ENCODE measurements at regions not wholly inside any gene's neighbourhood (a gene's known extent, or its start where the extent isn't known, plus 50 kb on each side); places are given as distances from the start of the nearest gene placed in this dataset.

DNA sequence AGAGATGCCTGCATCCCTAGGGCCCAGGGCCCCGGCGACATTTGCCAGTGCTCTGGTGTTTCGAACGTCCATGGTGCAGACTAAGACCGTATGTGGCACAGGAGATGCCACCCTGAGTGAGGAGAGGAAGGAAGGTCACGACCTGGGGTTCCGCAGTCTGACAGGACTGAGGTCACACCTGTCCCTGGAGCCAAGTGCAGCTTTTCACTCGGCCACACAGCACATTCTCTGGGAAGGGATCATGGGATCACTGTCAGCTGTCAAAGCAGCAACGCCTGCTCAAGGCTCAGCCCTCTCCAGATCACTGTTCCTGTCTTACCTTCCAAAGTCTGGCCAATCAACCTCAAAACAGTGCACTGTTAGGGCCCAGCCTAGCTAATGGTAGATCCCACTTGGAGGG, 243.6 kb downstream of the SIPA1L2 start:
- TF ChIP-seq GLIS3 (CRISPR knock-in tag; IDR thresholded peaks at IDR 0.05) (no peak), ARNTL (CRISPR knock-in tag; IDR thresholded peaks at IDR 0.05; ENCODE audit: borderline replicate concordance, low read depth) (no peak), TOX (CRISPR knock-in tag; IDR thresholded peaks at IDR 0.05; ENCODE audit: borderline replicate concordance) (no peak), ESRRG (CRISPR knock-in tag; IDR thresholded peaks at IDR 0.05) (no peak), BACH2 (CRISPR knock-in tag; IDR thresholded peaks at IDR 0.05; ENCODE audit: borderline replicate concordance) (no peak), SNAI2 (CRISPR knock-in tag; IDR thresholded peaks at IDR 0.05) (no peak), ZFP3 (CRISPR knock-in tag; IDR thresholded peaks at IDR 0.05) (no peak), OSR1 (CRISPR knock-in tag; IDR thresholded peaks at IDR 0.05) (no peak), TCF4 (CRISPR knock-in tag; IDR thresholded peaks at IDR 0.05; ENCODE audit: borderline replicate concordance) (no peak)
- TF ChIP-seq, protein P1, sequence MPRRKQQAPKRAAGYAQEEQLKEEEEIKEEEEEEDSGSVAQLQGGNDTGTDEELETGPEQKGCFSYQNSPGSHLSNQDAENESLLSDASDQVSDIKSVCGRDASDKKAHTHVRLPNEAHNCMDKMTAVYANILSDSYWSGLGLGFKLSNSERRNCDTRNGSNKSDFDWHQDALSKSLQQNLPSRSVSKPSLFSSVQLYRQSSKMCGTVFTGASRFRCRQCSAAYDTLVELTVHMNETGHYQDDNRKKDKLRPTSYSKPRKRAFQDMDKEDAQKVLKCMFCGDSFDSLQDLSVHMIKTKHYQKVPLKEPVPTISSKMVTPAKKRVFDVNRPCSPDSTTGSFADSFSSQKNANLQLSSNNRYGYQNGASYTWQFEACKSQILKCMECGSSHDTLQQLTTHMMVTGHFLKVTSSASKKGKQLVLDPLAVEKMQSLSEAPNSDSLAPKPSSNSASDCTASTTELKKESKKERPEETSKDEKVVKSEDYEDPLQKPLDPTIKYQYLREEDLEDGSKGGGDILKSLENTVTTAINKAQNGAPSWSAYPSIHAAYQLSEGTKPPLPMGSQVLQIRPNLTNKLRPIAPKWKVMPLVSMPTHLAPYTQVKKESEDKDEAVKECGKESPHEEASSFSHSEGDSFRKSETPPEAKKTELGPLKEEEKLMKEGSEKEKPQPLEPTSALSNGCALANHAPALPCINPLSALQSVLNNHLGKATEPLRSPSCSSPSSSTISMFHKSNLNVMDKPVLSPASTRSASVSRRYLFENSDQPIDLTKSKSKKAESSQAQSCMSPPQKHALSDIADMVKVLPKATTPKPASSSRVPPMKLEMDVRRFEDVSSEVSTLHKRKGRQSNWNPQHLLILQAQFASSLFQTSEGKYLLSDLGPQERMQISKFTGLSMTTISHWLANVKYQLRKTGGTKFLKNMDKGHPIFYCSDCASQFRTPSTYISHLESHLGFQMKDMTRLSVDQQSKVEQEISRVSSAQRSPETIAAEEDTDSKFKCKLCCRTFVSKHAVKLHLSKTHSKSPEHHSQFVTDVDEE (CRISPR knock-in tag; IDR thresholded peaks at IDR 0.05) = no peak
- TF ChIP-seq, protein P2, sequence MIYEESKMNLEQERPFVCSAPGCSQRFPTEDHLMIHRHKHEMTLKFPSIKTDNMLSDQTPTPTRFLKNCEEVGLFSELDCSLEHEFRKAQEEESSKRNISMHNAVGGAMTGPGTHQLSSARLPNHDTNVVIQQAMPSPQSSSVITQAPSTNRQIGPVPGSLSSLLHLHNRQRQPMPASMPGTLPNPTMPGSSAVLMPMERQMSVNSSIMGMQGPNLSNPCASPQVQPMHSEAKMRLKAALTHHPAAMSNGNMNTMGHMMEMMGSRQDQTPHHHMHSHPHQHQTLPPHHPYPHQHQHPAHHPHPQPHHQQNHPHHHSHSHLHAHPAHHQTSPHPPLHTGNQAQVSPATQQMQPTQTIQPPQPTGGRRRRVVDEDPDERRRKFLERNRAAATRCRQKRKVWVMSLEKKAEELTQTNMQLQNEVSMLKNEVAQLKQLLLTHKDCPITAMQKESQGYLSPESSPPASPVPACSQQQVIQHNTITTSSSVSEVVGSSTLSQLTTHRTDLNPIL (CRISPR knock-in tag; IDR thresholded peaks at IDR 0.05; ENCODE audit: low read depth) = no peak
- ATAC-seq = no peak

DNA sequence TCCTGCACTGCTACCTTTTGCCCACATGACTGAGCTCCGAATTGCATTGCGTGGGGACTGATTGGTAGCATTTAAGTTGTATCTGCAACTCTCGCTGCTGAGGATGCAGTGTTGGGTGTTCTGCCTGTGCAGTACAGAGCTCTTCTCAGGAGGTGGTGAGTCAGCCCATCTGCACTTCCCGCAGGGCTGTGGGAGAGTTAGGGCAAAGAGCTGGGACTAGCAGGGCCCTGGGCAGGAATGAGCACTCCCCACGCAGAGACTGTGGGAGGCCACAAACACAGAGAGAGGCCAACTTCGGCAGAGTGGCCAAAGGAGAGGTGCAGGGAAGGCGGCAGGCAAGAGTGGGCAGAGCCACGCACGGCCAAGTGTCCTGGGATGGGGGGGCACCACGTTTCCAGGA, 244.7 kb downstream of the SIPA1L2 start:
- peak; percentile 90 for ATAC-seq
- TF ChIP-seq ZNF8 (CRISPR knock-in tag; IDR thresholded peaks at IDR 0.05) = no peak

DNA sequence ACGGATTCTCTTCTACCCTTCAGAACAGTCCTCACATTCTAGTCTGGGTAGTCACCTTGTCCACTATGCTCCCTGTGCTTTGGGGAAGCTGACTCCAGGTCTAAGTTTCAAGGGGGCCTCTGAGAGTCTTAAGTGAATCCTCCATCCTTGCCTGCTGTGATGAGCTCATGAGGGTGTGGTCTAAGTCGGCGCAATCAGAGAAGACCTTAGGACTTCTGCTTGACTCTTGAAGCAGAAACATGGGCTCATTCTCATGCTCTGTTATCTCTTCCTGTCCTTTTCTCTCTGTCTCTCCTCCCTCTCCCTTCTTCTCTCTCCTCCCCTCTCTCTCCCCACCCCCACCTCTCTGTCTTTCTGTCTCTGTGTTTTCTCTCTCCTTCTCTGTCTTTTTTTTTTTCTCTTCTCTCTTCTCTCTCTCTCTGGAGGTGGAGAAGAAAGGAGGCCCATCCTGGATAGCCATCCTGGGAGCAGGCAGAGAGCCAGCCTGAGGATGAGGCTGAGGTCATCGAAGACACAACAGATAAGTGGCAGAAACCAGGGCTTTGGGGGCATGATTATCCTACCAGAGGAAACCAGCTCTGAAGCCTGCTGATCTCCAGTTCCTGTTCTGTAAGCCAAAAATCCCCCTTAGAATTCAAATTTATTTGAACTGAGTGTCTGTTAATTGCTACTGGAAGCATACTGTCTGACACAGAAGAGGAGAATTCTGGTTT, 245.6 kb downstream of the SIPA1L2 start:
- no peak for ATAC-seq
- TF ChIP-seq CSDC2 (CRISPR knock-in tag; IDR thresholded peaks at IDR 0.05) (no peak), GLIS3 (CRISPR knock-in tag; IDR thresholded peaks at IDR 0.05) (no peak), ZFP3 (CRISPR knock-in tag; IDR thresholded peaks at IDR 0.05) (no peak), ESRRG (CRISPR knock-in tag; IDR thresholded peaks at IDR 0.05) (no peak), ZNF565 (CRISPR knock-in tag; conservative IDR thresholded peaks at IDR 0.05; ENCODE audit: low read depth) (no peak), OSR1 (CRISPR knock-in tag; IDR thresholded peaks at IDR 0.05) (no peak), SNAI2 (CRISPR knock-in tag; IDR thresholded peaks at IDR 0.05) (no peak), PPARA (CRISPR knock-in tag; IDR thresholded peaks at IDR 0.05; ENCODE audit: borderline replicate concordance) (no peak), RARB (CRISPR knock-in tag; IDR thresholded peaks at IDR 0.05) (no peak), ARNTL (CRISPR knock-in tag; IDR thresholded peaks at IDR 0.05; ENCODE audit: borderline replicate concordance, low read depth) (no peak)
- TF ChIP-seq, protein P1 (CRISPR knock-in tag; IDR thresholded peaks at IDR 0.05) = no peak
- TF ChIP-seq, protein P2 (CRISPR knock-in tag; IDR thresholded peaks at IDR 0.05; ENCODE audit: low read depth) = no peak
- TF ChIP-seq, protein P3, sequence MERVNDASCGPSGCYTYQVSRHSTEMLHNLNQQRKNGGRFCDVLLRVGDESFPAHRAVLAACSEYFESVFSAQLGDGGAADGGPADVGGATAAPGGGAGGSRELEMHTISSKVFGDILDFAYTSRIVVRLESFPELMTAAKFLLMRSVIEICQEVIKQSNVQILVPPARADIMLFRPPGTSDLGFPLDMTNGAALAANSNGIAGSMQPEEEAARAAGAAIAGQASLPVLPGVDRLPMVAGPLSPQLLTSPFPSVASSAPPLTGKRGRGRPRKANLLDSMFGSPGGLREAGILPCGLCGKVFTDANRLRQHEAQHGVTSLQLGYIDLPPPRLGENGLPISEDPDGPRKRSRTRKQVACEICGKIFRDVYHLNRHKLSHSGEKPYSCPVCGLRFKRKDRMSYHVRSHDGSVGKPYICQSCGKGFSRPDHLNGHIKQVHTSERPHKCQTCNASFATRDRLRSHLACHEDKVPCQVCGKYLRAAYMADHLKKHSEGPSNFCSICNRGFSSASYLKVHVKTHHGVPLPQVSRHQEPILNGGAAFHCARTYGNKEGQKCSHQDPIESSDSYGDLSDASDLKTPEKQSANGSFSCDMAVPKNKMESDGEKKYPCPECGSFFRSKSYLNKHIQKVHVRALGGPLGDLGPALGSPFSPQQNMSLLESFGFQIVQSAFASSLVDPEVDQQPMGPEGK (CRISPR knock-in tag; IDR thresholded peaks at IDR 0.05; ENCODE audit: borderline replicate concordance) = no peak
